GM18507 (cell line): ENCODE measurements at regions not wholly inside any gene's neighbourhood (a gene's known extent, or its start where the extent isn't known, plus 50 kb on each side); places are given as distances from the start of the nearest gene placed in this dataset.
A peak's percentile ranks its signal among the peaks of the same experiment; 100 is the strongest.
"Not testable (repeated sequence)": the region's sequence is repeated elsewhere in the genome, so short reads cannot be mapped to it uniquely, and the experiment has no call there.

Source experiments
- DNase-seq: peaks from one replicate; pipeline ENCODE4 v3.0.0; 2011; ENCODE audit warnings: low read depth; ENCODE audit not compliant: insufficient read length; ENCODE audit errors: extremely low spot score
- FAIRE-seq: peaks from 2 replicates; lab custom pipeline; 2011; peaks lifted over from hg19 to GRCh38; lab: Jason Lieb, UNC

DNA sequence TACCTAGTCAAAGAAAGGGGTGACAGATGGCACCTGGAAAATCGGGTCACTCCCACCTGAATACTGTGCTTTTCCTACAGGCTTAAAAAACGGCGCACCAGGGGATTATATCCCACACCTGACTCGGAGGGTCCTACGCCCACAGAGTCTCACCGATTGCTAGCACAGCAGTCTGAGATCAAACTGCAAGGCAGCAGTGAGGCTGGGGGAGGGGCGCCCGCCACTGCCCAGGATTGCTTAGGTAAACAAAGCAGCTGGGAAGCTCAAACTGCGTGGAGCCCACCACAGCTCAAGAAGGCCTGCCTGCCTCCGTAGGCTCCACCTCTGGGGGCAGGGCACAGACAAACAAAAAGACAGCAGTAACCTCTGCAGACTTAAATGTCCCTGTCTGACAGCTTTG lies 242.7 kb downstream of the FZD1 start:
- not testable (repeated sequence) for DNase-seq, FAIRE-seq

DNA sequence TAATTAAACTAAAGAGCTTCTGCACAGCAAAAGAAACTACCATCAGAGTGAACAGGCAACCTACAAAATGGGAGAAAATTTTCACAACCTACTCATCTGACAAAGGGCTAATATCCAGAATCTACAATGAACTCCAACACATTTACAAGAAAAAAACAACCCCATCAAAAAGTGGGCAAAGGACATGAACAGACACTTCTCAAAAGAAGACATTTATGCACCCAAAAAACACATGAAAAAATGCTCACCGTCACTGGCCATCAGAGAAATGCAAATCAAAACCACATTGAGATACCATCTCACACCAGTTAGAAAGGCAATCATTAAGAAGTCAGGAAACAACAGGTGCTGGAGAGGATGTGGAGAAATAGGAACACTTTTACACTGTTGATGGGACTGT lies 247.6 kb downstream of the FZD1 start:
- FAIRE-seq: not testable (repeated sequence)

DNA sequence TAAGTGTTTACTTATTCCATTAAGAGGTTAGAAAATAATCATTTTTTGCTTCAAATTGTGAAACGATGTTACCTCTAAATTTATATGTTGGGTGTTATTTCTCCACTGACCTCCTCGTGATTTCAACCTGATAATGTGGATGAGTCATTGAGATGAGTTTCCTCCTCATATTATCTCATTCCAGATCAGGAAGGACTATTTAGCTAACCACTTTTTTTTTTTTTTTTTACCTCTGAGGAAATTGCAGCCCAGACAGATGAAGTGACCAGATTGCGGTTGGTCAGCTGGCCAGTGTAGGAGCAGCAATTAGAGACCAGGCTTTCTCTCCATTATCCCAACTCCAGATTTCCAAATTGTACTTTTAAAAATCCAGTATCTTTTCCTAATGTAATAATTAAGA lies 248.7 kb downstream of the FZD1 start:
- no peak for DNase-seq
- no peak for FAIRE-seq

More for the DNA sequence above, 247.6 kb downstream of the FZD1 start:
- not testable (repeated sequence) for DNase-seq

DNA sequence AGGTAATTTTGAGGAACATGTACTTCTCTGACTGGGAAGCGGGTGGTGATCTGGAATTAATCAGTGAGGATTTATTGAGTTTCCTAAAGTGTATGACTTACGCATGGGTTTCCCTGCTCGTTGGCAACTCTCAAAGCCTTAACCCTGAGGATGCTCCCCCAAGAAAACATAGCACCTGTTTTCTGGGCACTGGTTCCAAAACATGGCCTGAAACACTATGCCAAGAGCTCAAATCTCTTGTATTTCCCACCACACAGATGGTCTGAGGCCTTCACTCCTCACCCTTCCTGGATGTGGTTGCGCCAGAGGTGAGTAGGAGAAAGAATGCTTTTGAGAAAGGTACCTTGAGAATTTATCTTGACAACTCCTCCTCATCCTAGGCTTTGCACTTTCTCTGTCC lies 250.4 kb downstream of the FZD1 start:
- DNase-seq (no peak), FAIRE-seq (no peak)

DNA sequence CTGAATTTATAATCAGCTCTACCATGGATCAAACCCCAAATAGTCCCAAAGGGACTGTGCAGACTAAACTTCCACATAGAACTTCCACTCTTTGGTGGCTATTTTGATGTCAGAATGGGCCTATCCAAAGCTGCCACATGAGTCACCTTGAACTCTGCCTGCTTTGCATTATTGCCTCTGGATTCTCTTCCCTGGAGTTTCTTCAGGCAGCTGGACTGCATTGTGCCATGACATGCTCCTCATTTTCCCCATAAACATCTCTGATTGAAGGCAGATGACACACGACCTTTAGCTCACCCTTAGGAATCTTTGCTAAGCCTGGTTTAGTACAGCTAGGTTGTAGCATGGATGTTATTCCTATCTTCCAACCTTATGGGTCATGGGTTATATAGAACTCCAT lies 251.7 kb downstream of the FZD1 start:
- no peak for FAIRE-seq
- no peak for DNase-seq

DNA sequence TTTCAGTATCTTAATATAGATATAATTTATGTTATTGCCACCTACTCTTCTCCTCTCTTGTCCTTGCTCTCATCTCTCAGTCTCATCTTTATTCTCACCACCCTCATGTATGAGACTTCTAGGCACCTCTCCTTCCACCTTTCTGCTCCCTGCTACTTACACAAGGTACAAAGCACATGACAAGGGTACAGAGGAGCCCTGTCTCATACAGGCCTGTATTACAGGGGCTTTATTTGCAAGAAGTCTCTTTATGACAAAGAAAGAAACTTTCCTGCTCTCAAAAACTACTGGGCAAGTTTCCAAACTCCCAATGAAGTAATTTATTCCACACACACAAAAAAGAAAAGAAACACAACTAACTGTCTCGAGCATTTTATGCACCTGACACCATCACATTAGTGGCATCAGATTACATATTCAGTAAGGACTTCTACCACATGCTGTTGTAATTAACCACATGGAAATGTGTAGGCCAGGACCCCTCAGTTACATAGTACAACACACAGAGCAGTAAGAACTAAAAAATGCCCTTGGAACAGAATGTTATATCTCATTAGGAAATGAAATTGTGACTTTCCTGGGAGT lies 253.1 kb downstream of the FZD1 start:
- no peak for FAIRE-seq
- no peak for DNase-seq

DNA sequence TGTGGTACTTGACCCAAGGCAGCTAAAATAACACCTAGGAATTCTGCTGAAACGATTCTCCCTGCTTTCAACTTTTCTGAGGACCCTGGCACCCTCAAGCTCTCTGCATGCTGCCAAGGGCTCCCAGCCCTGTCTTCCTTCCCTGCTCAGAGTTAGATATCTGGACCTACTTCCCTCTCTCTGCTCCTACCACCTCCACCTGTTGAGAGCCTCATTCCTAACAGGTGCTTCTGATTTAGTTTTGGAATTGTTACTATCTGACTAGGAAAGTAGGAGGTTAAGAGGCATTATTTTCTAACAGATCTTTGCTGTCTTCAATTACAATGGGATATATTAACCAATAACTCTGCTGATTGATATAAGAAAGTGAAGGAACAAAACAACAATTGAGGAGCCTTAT lies 253.8 kb downstream of the FZD1 start:
- no peak for FAIRE-seq
- no peak for DNase-seq

DNA sequence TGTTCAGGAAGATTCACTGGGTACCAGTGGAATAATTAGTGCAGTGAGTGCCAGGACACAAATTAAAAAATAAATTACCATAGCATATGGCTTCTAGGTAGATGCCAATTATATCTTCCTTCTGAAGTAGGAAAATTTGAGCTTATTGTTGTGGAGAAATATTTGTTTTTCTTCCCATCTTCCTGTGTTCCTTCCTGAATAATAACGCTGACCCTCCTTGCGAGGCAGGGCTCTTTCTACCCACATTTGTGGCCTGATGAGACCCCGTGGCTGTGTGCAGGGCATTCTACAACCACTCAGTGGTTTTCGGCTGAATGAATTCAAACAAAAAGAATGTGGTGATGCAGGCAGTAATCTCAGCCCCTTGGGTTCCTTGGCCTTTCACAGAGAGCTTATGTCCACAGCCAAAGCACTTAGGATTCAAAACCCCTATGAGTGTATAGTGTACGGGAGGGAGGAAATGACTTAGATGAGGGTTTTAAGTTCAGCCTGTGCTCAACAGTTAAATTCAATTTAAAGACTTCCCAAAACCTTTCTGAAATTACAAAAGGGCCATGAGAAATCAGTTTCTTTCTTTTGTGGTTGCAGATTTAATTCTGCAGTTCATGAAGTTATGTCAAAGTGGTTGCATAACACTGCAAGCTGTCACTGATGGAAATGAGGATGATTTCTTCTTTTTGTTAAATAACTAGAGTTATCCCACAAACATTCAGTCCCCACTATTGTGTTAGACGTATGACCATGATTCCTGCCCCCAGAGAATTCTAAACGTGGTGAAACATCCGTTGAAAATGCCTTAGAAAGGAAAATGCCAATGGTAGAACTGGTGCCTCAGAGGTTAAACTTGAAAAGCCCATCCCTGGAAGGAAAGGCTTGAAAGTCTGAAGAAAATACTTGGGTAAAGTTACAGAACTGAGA lies 255.3 kb downstream of the FZD1 start:
- DNase-seq (no peak), FAIRE-seq (no peak)

DNA sequence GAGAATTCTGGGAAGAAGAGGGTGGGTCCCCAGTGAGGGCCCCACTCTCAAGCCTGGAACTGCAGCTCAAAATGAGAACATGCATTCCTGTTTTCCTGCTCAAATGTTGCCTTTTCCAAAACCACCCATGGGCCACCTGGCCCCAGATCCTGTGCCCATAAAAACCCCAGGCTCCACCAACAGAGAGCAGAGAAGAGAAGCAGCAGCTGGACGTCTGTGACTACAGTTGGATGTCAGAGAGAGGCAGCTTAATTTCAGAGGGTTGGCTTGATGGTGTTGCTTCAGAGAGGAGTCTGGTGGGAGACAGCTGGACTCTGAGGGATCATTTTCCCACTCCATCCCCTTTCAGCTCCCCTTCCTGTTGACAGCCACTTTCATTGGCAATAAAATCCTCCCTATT lies 256.4 kb downstream of the FZD1 start:
- no peak for DNase-seq

DNA sequence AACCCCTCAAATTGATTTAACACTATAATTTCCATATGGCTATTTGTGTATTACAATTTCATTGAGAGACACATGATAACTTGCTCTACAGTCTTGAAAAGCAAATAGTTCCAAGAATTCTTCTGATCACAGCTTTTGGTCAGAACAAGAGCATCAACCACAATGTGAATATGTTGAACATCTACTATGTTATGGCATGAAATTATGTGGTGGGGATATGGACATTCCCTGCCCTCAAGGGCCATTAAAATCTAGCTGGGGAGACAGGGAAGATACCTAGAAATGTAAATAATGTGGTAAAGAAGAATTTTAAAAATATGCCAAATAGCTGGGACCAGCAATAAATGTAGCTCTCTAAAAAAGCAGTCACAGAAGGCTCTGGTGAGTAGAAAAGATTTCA lies 262.2 kb downstream of the FZD1 start:
- no peak for DNase-seq
- FAIRE-seq: no peak

More for the DNA sequence above, 256.4 kb downstream of the FZD1 start:
- FAIRE-seq: no peak

DNA sequence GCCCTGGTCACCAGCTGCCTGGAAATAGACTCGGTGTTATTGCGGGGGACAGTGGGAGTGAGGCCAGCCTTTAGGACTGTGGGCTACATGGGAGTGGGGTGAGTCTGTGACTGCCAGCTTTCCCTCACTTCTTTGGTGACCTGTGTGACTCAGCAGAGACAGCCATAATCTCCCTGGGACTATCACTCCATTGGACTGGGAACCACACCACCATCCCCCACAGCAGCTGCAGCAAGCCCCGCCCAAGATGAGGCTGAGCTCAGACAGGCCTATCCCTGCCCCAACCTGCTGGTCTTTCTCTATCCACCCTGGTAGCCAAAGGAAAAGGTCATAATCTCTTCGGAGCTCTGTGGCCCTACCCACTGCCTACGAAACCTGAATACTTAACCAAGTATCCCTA lies 263.2 kb downstream of the FZD1 start:
- DNase-seq: no peak
- FAIRE-seq: no peak

DNA sequence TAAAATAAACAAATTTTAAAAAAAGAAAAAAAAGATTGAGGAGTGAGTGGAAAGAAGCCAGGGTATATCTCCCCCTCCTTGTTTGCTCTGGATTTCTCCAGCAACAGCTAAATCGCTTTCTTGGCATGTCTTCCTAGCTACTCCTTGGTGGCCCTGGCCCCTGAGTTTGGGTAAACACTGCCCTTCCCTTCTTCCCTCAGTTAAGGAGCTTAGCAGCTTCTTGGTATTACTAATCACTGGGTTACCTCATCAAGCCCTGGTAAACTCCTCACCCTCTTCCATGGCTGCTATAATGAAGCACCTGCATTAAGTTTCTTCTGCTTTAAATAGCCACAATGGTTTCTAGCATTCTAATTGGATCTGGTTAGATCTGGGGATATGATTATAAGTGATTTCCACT lies 269.8 kb downstream of the FZD1 start:
- FAIRE-seq (no peak), DNase-seq (no peak)

DNA sequence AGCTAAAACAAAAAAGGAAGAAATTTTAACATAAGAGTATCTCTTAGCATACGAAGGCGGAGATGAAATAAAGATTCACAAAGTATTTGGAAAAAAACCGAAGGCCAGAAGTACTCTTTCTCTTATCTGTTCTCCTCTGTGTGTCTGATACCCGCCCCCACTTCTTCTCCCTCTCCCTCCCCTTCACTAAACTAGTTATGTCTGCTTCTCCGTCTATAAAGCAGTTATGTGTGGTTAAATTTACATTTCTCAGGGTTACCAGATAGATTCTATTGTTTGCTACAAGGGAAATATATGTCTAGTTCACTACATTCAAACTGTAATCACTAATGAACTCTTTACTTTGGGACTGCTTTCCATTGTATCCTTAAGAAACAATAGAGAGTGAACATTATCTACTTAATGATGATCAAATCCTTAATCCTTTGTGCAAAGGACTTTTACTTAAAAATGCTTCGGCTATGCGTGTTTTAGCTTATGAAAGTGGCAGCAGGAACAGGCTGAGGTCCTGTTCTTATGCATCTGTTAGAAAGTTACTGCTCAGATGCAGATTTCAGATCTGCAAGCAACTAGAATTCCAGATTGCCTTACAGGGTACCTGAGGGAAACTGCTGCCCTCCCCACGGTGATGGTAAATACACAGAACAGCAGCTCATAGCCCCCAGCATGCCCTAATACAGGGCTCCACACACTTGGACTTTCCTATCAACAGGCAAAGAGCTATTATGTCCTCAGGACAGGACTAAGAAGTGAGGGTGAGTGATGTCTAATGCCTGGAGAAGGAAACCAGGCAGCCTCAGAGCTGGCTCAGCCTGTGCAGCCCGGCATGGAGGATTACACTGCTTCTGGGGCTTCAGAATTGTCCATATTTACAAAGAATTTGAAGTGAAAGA lies 273.3 kb downstream of the FZD1 start:
- DNase-seq: no peak
- no peak for FAIRE-seq

DNA sequence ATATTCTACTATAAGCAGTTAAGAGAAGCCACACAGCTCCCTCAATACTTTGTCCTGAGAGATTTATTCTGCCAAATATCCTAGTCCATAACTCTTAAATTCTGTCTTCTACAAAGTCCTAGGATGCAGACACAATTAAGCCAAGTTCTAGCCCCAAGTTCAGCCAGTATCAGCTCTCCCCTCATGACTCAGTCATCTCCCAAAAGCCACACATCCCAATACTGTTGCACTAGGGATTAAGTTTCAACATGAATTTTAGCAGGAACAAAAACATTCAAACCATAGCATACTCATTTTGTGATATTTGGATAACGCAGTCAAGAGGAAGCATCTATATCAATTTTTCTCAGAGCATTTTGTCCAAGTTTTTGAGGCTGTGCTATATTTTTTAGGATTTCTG lies 277.4 kb downstream of the FZD1 start:
- FAIRE-seq (no peak), DNase-seq (no peak)

DNA sequence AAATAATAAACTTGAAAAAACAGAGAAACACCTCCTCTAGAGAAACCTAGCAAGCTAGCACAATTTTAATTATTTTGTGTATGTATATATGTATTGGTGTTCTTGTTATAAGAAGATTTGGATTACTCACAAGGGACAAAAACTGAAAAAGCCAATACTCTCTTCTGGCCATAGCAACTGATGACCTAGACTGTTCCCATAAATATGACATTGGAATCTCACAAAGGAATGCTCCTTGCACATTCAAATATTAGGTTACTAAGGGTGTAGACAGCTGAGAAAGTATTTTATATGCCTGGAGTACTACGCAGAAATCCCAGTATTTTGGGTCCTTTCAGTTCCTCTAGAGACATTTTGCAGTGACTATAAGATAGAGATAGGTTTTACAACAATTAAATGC lies 279.4 kb downstream of the FZD1 start:
- FAIRE-seq (no peak), DNase-seq (no peak)

DNA sequence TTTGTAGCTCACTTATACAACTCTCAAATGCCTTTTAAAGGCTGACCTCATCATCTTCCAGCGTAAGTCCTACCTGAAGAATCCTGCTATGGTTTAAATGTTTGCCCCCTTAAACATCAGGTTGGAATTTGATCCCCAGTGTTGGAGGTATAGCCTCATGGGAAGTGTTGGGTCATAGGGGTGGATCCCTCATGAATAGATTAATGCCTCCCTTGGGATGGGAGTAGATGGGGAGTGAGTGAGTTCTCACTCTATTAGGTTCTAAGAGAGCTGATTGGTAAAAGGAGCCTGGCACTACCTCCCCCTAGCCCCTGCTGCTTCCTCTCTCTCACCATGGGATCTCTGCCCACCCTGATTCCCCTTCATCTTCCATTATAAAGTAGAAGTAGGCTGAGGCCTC lies 285.6 kb downstream of the FZD1 start:
- FAIRE-seq: no peak

DNA sequence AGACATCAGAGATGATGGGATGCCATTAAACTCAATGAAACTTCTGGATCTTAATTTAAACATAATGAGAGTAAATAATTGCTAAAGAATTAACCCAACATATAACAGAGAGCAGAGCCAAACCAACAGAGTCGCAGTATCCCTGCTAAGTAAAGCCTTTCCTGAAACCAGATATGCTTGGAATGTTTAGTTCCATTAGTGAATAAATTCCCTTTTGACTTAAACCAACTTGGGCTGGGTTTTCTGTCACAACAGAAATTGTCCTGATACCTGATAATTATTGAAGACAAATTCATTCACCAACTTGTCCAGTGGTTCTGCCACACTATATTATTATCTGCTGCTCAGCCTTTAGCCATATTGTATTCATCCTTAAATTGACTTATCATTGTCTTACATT lies 286.7 kb downstream of the FZD1 start:
- FAIRE-seq (no peak), DNase-seq (no peak)

More for the DNA sequence above, 285.6 kb downstream of the FZD1 start:
- no peak for DNase-seq

DNA sequence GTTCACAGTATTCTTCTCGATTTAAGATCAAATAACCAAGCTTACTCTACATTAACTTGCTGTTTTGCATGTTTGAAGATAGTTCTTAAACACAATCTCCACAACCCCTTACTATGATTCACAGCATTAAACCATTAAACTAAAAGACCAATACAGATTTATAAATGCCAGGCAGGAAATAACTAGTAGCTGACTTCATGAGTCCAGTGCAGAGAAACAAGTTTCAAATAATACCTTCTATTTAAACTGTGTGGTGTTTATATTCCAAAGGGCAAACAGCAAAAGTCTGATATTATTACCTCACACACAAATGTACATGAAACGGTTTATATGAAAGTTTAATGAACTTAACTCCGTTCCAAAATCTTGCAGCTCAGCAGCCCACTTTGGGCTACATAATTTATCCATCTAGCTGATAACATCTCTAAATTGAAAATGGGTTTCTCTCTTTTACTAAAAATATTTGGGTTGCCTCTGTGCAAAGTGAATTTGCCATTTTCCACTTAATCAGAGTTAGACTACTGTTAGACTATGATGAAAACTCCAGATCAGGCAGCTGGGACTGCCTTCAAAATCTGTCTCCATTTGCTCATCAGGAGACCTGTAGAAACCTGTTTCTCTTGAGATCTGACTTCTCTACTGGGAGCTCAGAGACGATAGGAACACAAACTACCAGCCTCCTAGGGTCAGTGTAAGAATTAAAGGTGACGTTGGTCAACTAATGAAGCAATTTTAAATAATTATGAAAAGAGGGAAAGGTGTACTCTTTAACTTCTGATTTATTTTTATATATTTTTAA lies 287.3 kb downstream of the FZD1 start:
- FAIRE-seq: no peak
- DNase-seq: no peak

DNA sequence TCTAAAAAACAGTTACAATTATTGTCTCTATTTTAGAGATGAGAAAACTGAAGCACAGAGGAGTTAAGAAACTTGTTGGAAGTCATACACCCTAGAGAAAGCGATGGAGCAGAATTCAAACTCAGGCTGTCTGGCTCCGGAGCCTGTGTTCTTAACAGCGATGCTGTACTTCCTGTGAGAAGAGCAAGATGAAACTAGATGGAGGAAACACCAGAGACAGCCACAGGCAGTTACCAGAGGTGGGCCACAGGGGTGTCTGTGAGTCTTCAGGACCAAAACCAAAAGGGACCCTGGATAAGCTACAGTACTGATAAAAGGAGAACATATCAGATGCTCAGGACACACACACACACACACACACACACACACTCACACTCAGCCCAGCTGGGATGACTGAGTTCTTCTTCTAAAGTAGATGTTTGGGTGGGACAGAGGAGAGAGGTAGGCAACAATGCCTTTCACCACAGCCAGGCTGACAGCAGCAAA lies 289.2 kb downstream of the FZD1 start:
- no peak for DNase-seq
- peak; percentile 18 for FAIRE-seq
